Fibroblast of the aortic adventitia (primary cell): ENCODE measurements at regions not wholly inside any gene's neighbourhood (a gene's known extent, or its start where the extent isn't known, plus 50 kb on each side); places are given as distances from the start of the nearest gene placed in this dataset.

Source experiments
- DNase-seq: peaks from one replicate; pipeline ENCODE4 v3.0.0-alpha.2; 2010; ENCODE audit warnings: low read depth
- H3K4me3 ChIP-seq: 2 replicates; pipeline ENCODE4 v1.5.1; 2011; ENCODE audit warnings: low read depth, mild to moderate bottlenecking, control low read depth, low read length, moderate library complexity
- TF ChIP-seq, protein P1 (sequence below): IDR thresholded peaks from 2 replicates; pipeline ENCODE4 v1.5.1; 2011; ENCODE audit warnings: mild to moderate bottlenecking, low read length, control low read depth, inconsistent platforms; ENCODE audit not compliant: insufficient read depth

DNA sequence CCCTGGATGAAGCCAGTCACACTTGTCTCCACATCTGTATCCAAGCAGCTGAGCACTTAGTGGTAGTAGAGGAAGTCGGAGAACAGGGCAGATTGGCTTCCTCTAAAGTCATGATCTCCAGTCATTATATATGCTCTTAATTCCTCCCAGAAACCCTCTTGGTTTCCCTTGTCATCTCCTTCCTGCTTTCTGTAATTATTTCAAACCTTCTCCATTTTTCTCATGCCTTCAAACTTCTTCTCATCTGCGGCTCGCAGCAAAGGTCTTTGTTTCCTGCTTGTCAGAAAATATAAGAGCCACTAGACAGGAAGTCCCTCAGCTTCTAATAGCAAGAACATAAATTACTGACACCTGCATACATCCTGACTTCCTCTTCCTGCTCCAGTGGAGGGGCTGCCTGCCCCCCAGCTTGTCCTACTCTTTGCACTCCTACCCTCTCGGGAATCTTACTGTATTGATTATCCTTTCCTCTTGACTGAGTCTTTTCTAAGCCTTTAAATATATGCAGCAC is 124.6 kb upstream of the NGF start:
- TF ChIP-seq, protein P1, sequence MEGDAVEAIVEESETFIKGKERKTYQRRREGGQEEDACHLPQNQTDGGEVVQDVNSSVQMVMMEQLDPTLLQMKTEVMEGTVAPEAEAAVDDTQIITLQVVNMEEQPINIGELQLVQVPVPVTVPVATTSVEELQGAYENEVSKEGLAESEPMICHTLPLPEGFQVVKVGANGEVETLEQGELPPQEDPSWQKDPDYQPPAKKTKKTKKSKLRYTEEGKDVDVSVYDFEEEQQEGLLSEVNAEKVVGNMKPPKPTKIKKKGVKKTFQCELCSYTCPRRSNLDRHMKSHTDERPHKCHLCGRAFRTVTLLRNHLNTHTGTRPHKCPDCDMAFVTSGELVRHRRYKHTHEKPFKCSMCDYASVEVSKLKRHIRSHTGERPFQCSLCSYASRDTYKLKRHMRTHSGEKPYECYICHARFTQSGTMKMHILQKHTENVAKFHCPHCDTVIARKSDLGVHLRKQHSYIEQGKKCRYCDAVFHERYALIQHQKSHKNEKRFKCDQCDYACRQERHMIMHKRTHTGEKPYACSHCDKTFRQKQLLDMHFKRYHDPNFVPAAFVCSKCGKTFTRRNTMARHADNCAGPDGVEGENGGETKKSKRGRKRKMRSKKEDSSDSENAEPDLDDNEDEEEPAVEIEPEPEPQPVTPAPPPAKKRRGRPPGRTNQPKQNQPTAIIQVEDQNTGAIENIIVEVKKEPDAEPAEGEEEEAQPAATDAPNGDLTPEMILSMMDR = no peak
- H3K4me3 ChIP-seq = no peak overlapping the region
- DNase-seq = no peak

DNA sequence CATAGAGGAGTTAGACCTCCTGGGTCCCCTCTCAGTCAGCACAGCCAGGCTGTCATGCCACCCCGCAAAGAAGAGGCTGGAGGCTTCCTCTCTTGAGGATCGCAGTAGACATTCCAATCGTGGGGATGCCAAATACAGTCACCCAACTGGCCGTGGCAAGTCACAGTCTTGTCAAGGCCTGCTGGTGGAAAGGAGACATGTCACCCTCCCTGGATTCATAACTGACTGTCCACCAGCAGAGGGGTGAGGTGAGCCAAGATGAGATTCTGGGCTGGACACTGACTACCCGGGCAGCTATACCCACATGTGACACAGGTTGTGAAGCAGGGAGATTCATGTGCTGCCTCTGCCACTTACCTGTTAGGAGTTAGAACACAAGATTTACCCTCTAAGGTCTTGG is 123.5 kb upstream of the NGF start:
- TF ChIP-seq, protein P1 = no peak
- DNase-seq = no peak

DNA sequence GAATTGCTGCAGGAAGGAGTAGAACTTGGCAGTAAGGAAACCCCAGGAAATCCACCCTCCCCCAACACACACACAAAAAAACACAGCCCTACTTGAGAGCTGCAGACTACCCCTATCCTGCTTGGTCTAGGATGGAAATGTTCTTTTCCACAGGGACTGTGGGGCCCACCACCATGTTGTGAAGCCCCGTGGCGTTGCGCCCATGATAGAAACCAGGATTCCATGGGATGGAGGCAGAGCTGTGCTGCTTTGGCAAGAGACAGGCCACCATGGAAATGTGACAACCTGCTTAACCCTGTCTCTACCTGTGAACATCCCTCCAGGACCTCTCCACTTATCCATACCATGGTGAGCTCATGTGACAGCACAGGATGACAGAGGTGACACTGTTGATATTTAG is 121.1 kb upstream of the NGF start:
- no peak overlapping the region for H3K4me3 ChIP-seq
- no peak for DNase-seq
- TF ChIP-seq, protein P1 = no peak

More for the DNA sequence above, 123.5 kb upstream of the NGF start:
- H3K4me3 ChIP-seq = no peak overlapping the region

DNA sequence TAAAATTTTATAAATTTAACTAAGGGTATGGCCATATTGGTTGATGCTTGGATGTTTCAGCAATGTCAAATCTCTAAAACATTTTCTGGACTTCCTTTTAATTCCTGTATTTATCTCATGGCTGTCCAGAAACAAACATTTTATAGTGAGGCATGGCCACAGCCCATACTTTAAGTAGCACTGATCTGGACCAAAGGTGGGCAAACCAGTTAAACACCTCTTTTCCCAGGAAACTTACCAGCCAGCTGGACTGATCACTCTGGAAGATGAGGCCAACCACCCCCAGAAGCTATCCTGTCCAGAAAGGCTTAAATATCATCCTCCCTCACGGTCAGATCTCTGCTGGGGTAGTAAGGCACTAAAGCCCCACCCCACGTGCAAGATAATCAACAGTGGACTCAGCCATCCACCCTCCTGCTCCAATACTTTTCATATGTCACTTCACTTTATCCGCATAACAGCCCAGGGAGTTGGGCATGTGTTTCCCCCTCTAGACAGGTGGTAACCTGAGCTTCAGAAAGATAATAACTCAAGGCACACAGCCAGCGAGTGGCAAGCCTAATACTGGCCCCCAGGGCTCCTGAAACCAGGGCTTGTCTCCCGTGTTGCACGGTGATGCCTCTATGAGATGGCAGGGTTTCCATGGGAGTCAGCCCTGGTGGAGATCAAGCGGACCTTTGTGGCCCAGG is 120.5 kb upstream of the NGF start:
- TF ChIP-seq, protein P1 = no peak
- H3K4me3 ChIP-seq = no peak overlapping the region
- no peak for DNase-seq

DNA sequence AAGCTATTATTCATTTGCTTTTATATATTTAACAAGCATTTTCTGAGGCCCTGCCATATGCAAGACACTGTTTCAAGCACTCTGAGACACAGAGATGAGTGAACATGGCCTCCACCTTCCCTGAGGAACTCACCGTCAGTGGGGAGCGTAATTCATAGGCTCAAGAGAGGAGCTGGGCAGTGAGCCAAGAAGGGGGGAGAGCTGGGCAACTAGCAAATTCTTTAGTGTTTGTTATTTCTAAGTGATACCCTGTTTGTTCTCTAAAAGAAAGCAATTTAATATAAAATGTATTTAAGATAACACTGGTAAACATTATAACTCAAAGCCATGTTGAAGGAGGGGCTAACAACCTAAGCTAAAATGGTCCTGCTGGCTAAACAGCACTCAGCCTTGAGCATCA is 119.2 kb upstream of the NGF start:
- TF ChIP-seq, protein P1 = no peak
- no peak for DNase-seq
- H3K4me3 ChIP-seq = no peak overlapping the region

DNA sequence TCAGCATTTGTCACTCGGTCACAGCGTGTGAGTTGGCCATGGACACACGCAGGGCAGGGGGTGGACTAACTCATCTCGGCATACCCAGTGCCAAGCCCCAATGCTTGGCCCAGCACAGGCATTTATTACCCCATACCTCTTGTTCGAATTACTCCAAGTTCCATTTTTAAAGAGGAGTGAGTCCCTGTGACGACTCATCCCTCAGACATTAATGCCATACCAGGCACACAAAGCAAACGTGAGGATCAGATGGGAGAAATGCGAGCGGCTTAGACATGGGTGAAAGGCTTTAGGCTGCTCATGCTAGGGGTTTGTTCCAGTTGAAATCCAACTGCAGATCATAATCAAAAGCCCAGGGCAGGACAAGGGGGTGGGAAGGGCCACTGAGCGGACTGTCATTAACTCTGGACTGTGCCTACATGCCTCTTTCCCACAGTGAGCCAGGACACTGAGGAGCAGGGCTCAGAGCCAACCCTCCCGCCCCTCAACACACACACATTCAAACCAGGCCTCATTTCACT is 118.5 kb upstream of the NGF start:
- DNase-seq = no peak
- TF ChIP-seq, protein P1 = no peak
- H3K4me3 ChIP-seq = no peak overlapping the region
